PC-9 (cell line): ENCODE measurements at regions not wholly inside any gene's neighbourhood (a gene's known extent, or its start where the extent isn't known, plus 50 kb on each side); places are given as distances from the start of the nearest gene placed in this dataset.

Experiments
- CTCF ChIP-seq: fragments of 200-600 bp; sonication (generic); conservative IDR thresholded peaks from 2 replicates; pipeline ENCODE4 v1.6.1; 2017; ENCODE audit warnings: mixed run types, antibody characterized with exemption, mild to moderate bottlenecking, moderate library complexity
- EZH2 ChIP-seq: fragments of 200-600 bp; sonication (generic); IDR thresholded peaks from 2 replicates; pipeline ENCODE4 v1.8.0; 2017; ENCODE audit warnings: antibody characterized with exemption, low read depth

GRCh38 chr1:59045636-59046035, 251.3 kb upstream of the FGGY start:
- no peak for TF ChIP-seq CTCF
- no peak for TF ChIP-seq EZH2
